GM12873 (cell line): ENCODE measurements at regions not wholly inside any gene's neighbourhood (a gene's known extent, or its start where the extent isn't known, plus 50 kb on each side); places are given as distances from the start of the nearest gene placed in this dataset.

Experiments
- CTCF ChIP-seq: IDR thresholded peaks from 2 replicates; pipeline ENCODE4 v1.5.1; 2012; ENCODE audit warnings: low read depth, mild to moderate bottlenecking, moderate library complexity, low read length, control low read depth; ENCODE audit not compliant: insufficient read depth; ENCODE audit errors: missing control alignments

- no peak for TF ChIP-seq CTCF
These were observed 168.1 kb upstream of the CD96 start for GRCh38 chr3:111373861-111374260.

GRCh38 chr3:111385971-111386495 is 156.0 kb upstream of the CD96 start:
- no peak for TF ChIP-seq CTCF

GRCh38 chr3:111392894-111393398 is 149.1 kb upstream of the CD96 start:
- no peak for TF ChIP-seq CTCF

GRCh38 chr3:111412656-111413055 is 129.3 kb upstream of the CD96 start:
- TF ChIP-seq CTCF = no peak

- TF ChIP-seq CTCF = no peak
These were observed 127.5 kb upstream of the CD96 start for GRCh38 chr3:111414531-111414930.

GRCh38 chr3:111415018-111415417 is 127.0 kb upstream of the CD96 start:
- no peak for TF ChIP-seq CTCF

- no peak for TF ChIP-seq CTCF
These were observed 123.6 kb upstream of the CD96 start for GRCh38 chr3:111418391-111418790.
